GM18861 (cell line): ENCODE measurements at regions not wholly inside any gene's neighbourhood (a gene's known extent, or its start where the extent isn't known, plus 50 kb on each side); places are given as distances from the start of the nearest gene placed in this dataset.

Experiments
- ATAC-seq: cut with Tn5 transposase; IDR thresholded peaks from one replicate; pipeline ENCODE4 v1.9.1; 2021; ENCODE audit not compliant: unreplicated experiment

DNA sequence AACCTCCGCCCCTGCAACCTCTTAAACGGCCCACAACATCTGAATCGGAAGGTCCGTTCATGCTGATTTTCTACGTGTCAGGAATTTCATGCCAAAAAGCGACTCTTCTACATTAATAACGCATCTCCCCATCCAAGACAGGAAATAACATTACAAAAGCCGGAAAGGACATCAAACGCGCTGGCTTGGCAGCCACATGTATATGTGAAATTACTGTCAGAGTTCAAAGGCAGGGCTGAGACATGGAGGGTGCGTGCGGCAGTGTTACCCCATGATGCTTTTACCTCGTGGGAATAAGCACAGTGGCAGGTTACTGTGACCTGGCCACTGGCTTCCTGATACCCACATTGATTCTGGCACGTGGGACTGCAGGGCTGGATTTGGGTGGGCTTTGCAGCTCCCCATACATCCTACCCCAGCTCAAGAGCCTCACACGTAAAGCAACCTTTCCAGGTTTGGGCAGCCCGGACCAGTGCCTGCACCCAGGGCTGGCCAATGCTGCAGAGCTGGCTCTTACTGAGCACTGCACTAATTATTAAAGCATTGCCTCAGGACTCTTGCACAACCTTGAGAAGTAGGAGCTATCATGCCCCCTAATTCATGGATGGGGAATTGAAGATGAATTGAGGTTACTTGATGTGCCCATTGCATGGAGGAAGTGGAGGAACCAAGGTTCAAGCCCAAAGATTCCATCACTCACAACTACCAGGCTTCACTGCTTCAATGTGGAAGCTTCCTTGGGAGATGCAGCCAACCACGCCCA, 120.6 kb upstream of the FOXF1 start:
- ATAC-seq, result no peak

- no peak for ATAC-seq
Observed at GRCh38 chr16:86390335-86390734, 120.0 kb upstream of the FOXF1 start.

- ATAC-seq, result no peak
Observed at GRCh38 chr16:86391486-86391885, 118.8 kb upstream of the FOXF1 start.

DNA sequence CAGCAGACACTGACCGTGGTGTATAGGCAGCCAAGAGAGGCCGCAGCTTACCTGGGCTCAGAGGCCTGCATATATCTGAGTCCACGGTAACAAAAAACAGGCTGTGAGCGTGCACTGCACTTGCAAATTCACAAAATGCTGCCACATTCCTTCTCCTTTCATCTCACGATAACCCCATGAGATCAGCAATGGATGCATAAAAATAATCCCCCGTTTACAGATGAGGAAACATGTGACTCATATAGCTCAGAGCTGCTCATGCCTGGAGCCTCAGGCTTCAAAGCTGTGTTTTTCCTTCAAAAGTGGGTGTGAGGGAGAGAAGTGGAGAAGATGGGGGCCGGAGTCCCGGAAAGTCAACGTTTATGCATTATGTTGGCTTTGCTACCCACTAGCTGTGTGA, 118.3 kb upstream of the FOXF1 start:
- ATAC-seq, result no peak

GRCh38 chr16:86392436-86393152, 117.7 kb upstream of the FOXF1 start:
- ATAC-seq, result no peak

- ATAC-seq, result no peak
Observed at GRCh38 chr16:86393907-86394626, 116.3 kb upstream of the FOXF1 start.

- no peak for ATAC-seq
Observed at GRCh38 chr16:86395477-86395876, 114.8 kb upstream of the FOXF1 start.

- ATAC-seq, result no peak
Observed at GRCh38 chr16:86396422-86396821, 113.9 kb upstream of the FOXF1 start.

DNA sequence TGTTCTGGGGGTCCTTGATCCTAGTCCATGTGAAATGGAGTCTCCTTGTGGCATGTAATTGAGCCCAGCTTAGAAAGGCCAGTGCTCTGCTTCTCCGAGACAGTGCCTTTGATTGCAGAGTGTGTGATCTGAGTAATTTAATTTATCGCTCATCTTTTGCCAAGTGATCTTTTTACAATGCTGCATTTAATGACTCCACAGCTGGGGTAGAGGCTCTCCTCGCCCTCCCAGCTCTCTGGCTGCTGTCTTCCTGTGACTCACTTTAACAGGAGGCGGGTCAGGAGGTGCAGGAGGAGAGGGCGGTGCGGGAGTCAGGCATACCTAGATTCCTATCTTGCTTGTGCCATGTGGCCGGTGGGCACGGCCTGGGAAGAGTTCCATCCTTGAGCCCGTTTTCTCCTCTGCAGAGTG, 113.4 kb upstream of the FOXF1 start:
- no peak for ATAC-seq

GRCh38 chr16:86398201-86398600, 112.1 kb upstream of the FOXF1 start:
- ATAC-seq, result no peak

DNA sequence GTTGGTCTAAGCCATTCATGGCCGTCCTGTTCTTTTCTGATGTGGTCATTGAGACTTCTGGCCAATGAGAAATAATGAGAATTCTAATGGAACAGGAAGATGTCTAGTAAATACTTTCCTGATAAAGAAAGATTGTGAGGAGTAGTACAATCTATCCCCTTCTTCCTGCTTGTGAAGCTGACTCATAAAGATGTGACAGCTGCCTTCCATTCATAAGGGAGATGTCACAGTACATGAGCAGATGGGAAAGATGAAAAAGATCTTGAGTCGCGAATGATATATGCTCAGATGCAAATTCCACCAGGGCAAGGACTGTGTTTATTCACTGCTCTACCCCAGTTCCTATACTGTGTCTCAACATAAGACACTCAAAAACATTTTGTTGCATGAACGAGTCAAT, 111.7 kb upstream of the FOXF1 start:
- no peak for ATAC-seq

GRCh38 chr16:86401126-86401525, 109.2 kb upstream of the FOXF1 start:
- no peak for ATAC-seq

- no peak for ATAC-seq
Observed at GRCh38 chr16:86403085-86403484, 107.2 kb upstream of the FOXF1 start.

- ATAC-seq, result no peak
Observed at GRCh38 chr16:86403541-86404163, 106.7 kb upstream of the FOXF1 start.

- ATAC-seq, result no peak
Observed at GRCh38 chr16:86404678-86405077, 105.6 kb upstream of the FOXF1 start.

DNA sequence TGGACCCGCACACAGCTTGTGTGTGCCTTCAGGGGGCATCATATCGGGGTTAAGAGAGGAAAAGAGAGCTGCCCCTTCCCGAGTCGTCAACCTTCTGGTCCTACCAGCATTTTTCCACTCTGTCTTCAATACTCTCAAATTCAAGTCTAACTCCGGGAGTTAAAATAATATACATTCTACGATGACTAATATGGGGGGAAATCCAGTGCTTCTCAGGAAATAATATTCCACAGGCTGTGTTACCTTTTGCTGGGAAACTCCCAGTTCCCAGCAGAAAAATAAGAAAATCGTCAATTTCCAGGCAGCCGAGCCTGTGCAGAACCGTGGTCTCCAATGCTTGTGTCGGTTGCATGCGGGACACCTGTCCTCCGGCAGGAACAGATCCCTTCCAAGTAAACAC, 105.0 kb upstream of the FOXF1 start:
- no peak for ATAC-seq

DNA sequence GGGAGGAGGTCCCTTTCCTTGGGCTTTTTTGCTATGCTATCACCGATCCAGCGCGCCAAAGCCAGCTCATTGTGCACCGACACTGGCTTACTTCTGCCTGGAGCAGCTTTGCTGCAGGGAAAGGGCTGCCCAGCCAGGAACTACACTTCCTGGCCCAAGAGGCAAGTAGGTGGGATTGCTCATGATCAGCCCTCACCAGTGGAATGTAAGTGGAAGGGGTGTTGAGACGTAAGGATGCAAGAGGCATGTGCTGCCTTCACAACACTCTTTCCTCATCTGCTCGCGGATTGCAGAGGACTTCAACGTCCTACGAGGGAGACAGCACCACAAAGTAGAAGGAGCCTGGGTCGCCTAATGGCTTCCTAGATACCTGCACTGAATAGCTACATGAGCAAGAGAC, 104.3 kb upstream of the FOXF1 start:
- no peak for ATAC-seq

GRCh38 chr16:86408685-86409084, 101.6 kb upstream of the FOXF1 start:
- no peak for ATAC-seq

DNA sequence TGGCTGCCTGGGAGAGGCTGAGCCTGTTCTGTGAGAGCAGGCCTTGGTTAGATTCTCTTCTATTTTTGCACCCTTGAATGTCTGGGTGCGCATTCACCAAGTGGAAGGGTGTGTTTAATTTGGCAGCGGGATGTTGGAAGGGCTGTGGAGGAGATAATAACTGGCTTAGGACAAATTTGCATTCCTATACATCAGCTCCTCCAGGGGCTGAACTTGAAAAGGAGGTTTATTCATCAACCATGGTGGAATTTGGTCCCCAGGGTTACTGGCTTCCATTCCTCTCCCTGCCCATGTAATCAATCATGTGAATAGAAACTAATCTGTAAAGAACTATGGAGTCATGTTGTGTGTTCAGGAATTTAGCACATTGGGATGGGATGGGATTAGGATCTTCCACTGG, 100.2 kb upstream of the FOXF1 start:
- ATAC-seq, result no peak

DNA sequence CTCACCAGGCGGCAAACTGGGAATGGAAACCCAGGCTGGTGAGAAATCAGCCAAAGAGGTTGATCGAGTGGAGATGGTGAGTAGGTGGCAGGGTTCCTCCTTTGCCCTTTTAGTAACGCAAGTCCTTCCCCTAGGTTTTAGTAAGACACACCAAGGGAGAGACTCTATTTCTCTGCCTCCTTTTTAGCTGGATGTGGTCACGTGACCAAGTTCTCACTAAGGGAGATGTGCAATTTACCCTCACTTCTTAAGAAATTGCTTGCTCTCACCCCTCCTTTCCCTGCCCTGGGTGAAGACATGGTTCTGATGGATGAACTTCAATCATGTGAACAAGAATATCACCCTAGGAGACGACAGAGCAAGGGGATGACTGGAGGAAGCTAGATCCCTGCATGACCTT, 99.8 kb upstream of the FOXF1 start:
- ATAC-seq, result no peak

GRCh38 chr16:86411897-86412296, 98.4 kb upstream of the FOXF1 start:
- no peak for ATAC-seq
